HG02840 (cell line): ENCODE measurements at regions not wholly inside any gene's neighbourhood (a gene's known extent, or its start where the extent isn't known, plus 50 kb on each side); places are given as distances from the start of the nearest gene placed in this dataset.
"Not testable (repeated sequence)": the region's sequence is repeated elsewhere in the genome, so short reads cannot be mapped to it uniquely, and the experiment has no call there.

Source experiments
- ATAC-seq: cut with Tn5 transposase; IDR thresholded peaks from one replicate; pipeline ENCODE4 v1.9.1; 2021; ENCODE audit warnings: mild to moderate bottlenecking, moderate library complexity, moderate number of reproducible peaks; ENCODE audit not compliant: unreplicated experiment, low FRiP score

DNA sequence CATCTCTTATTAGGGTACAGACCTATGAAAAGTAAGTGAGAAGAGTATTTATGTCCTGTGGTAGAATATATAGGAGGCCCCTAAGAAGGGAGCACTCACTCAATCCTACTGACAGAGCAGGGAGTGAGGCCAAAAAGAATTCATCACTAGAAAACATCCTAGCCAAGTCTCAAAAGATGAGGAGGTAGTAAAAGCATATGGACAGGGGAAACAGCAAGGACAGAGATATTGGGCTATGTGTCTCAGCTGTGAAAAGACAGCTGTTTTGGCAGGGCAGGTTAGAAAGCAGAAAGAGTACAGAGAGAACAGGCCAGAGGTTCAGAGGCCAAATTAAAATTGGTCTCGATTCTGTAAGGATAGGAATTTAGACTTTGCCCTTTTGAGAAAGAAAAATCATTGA, 548.3 kb upstream of the ANKRD30A start:
- no peak for ATAC-seq

DNA sequence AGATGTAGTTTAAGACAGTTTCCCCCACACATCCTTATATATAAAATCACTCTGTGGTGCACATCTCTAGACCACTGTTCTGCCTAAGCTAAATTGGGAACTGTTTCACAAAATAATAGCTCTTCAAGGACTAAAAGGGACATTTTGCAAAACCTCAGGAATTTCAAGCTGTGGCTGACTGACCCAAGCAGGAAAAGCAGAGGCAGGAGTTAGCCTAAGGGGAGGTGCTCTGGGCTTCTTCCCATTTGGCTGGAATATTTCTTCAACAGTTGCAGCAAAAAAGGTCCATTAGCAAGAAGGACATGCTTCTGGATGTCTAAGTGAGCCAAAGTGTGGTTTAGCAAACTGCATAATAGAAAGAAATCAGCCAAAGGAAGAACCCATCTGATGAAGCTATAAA, 551.2 kb upstream of the ANKRD30A start:
- no peak for ATAC-seq

DNA sequence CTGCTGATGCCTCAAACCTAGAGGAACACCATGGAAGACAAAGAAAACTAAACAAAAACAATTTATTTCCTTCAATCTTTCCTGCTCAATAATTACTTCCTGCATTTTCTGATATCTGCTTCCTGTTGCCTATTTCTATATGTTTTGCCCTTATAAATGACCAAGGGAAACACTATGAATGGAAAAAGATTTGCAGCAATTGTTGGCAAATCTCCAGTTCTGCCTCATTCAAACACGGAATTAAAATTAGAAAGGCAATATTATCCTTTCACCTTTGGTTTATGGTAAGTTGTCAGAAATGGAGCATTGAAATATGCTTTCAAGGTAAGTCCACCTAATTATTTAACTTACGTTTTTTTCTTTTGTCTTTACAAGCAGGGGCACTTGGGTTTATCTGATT, 552.2 kb upstream of the ANKRD30A start:
- no peak for ATAC-seq

DNA sequence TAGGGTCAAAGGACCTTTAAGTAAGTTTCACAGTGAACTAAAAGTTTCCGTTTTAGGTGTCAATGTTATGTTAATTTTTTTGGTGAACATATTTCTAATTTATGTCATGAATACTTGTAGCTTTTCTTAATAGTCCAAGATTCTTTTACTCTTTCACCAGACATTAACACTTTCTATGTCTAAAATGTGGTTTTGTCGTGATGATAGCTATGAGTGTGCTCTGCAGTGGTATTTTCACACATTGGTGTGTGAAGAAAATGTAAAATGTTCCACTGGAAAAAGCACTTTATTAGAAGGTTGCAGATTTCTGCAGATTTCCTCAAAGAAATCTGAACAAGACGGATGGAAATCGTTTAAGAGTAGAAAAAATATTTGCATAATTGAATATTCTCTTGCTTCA, 561.0 kb upstream of the ANKRD30A start:
- no peak for ATAC-seq

DNA sequence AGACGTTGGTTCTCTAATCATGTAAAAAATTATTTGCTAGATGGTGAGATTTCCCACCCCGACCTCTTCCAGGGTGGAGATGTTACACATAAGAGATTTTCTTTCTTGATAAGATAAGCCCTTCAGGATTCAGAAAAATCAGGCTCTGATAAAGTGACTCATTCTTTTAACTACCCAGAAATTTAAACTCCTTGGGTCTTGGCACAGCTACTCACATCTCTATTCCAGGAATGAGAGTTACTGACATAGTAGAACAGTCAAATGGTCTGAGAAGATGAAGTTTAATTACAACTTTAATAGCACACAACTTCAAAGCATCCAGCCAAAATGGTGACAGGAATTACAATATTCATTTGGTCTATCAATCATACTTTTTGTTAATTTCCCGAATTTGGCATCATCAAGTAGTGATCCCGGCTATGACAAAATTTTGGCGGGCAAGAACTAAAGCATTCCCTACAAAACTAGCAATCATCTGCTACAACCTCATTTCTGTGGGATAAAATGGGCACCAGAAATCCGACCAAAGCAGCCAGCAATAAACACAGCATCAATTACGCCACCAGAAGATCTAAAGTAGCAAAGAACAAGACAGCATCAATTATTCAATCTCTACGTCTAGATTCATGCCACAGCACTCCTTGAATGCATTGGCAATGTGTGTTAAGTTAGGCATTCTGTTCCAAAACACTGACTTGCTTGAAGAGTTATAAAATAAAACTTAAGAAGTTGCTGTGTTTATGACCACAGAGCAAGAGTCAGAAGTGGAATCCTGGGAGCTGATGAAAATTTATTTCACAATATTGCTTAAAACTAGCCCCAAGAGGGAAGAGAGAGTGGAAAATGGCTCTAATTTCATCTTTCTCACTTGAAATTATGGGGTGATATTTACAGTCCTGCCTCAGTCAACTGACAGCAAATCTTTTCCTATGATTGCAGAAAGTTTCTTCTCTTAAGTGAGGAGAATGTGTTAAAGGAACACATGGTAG, 565.7 kb upstream of the ANKRD30A start:
- no peak for ATAC-seq

DNA sequence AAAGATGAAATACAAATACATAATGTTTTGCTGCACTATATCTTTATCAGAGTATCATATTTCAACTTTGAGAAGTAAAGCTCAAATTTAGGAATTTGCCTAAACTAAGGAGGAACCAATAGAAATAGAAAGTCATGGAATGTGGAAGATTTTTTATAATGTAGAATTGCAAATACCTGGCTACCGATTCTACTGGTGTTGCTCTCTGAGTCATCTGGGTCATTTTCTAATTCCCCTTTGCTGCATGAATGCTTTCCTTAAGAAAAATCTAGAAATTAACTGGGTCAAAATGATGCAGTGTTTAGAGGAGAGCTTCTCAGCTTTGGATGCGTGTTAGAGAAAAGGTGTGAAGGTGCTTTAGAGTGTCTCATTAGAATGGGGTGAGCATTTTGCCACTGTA, 568.9 kb upstream of the ANKRD30A start:
- no peak for ATAC-seq

DNA sequence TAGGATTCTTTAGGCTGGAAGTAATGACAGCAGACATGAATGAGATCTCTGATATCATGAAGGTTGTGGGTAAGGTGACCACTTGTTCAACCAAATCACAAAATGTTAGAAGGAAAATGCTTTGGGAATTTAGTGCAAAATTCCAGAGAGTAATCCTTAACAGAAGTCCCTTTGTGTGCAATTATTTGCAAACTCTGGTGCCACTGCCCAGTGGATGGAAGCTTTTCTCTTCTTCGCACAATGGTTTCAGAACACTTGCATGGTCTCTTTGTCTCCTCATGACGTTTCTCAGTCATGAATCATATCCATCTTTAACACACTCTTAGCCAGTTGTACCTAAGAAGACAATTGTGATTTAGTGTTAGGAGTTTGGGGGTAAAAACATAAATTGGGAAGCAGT, 570.4 kb upstream of the ANKRD30A start:
- no peak for ATAC-seq

DNA sequence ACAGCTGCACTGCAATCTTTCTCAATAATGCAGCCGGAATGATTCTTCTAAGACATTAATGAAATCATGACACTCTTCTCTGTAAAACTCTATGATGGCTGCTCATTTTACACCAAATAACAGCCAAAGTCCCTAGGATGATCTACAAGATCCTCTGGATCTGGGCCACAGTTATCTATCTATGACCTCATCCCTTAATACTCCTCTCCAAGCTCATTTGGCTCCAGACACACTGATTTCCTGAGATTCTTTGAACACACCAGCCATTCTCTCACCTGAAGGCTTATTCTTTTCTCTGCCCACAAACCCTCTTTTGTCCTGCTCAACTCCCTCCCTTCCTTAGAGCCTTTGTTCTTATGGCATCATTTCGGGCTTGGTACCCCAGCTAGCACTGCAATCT, 577.4 kb upstream of the ANKRD30A start:
- no peak for ATAC-seq

DNA sequence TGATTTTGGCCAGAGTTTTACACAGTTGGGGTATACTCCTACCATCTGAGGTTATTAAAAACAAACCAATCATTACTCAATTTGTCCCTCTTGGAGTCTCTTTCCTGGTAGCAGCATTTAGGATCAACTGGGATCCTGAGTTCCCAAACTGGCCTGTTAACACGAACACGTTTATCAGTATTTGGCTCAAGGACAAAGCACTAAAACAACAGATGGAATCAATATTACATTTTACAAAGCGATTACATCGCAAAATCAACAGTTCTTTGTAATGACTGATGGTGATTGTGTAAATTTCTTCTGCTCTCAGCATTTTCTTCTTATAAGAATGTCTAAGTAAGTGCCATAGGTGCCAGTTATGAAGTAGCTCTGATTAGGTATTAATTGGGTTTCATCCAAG, 582.9 kb upstream of the ANKRD30A start:
- no peak for ATAC-seq

DNA sequence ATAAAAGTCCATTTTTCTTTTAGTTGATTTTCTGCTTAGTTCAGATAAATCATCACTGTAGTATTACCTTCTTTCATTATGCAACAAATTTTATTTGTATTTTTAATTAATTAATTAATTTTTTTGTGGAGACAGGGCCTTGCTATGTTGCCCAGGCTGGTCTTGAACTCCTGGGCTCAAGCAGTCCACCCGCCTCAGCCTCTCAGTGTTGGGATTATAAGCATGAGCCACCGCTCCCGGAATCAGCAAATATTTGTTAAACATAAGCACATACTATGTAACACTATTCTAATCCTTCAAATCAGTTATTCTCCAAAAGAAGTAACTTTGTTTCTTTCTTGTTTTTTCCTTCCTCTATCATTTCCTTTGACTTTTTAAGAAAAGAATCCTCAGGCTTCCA, 584.8 kb upstream of the ANKRD30A start:
- no peak for ATAC-seq

DNA sequence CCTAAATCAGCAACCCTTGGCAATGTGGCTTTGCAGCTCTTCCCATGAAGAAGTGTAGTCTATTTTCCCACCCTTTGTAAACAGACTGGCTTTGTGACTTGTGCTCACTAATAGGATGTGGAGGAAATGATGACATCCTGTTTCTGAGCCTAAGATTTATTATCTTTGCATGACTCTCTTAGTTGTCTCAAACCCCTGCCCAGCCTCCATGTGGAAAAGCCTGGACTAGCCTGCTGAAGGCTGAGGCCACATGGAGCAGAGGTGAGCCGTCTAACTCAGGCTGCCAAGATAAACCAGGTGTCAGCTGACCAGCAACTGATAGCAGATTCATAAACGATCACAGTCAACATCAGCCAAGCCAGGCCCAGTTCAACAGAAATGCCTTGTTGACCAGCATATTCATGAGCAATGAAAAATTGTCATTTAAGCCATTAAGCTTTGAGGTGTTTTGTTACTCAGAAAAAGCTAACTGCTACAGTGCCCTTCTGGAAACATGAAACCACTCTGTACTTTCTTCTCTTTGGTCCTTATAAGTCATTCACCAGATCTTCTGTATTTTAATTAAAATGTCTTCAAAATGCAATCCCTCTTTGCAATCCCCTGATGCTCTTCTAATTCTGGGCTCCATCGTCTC, 586.3 kb upstream of the ANKRD30A start:
- ATAC-seq, result no peak

DNA sequence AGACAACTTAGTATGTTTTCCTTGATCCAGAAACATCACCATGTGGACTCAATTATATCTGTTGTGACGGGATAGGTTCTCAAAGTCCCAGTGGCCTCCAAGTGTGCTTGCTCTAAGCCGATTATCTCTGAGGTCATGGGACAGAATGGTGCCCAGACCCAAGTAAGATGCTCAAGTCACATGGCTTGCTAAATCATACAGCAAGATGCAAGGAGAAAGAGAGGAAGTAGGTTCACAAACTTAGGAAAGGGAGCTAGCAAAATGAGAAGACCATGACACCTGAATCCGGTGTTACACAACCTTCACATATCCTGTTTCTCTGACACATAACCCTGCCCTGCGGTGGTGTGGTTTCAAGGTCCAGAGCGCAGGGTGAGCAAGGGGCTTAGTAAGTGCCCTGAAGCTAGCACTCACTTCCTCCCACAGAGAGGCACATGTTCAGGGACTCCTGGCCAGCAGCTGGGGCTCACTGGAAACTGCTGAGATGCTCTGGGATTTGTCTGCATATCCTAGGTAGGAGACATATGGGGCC, 590.9 kb upstream of the ANKRD30A start:
- no peak for ATAC-seq

DNA sequence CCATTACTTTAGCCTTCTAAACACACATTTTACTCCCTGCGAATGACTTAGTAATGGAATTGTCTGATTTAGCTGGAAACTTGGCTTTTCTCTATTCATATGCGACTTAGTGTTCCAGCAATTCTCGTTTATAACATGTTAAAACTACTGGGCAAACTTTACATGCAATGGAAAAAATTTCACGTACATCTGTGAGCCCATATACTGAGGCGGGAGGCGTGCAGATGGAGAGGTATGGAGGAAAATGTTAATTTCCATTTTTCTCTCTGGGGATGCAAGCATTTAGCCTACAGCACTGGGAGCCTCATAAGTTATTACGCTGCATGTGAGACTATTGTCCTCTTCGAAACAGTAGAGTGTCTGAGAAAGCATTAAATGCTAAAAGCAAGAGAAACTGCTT, 591.5 kb upstream of the ANKRD30A start:
- ATAC-seq, result no peak

DNA sequence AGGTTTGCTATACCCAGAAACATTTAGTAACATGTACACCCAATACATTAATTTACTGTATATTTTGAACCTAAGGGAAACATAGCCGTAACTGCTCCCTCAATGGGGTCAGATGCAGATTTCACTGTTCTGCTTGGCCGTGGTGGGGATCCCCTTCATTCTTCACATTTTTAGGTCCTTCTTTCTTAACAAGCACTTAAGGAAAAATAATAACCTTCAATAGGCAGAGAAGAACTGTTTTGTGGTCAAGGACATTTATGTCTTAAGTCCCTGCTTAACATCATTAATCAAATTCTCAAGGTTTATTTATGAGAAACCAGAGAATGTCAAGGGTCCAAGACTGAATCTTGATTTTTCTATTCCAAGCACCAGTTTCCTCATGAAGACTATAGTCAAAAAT, 592.1 kb upstream of the ANKRD30A start:
- no peak for ATAC-seq

DNA sequence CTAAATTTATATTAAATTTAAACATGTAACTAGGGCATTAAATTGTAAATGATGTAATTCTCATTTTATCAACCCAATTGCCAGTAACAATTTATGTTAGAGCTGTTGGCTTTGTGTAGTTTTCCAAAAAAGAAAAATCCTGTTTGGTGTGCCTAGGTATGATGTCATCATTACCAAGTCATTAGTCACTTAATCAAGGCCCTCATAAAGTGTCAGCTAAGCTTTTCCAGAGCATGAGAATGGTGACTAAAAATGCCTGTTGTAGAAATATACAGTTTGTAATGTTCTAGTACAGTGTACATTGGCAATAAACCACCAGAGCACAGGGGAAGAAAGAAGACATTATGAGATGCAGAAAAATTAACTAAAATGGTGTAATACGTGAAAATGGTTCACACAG, 593.8 kb upstream of the ANKRD30A start:
- ATAC-seq, result no peak

DNA sequence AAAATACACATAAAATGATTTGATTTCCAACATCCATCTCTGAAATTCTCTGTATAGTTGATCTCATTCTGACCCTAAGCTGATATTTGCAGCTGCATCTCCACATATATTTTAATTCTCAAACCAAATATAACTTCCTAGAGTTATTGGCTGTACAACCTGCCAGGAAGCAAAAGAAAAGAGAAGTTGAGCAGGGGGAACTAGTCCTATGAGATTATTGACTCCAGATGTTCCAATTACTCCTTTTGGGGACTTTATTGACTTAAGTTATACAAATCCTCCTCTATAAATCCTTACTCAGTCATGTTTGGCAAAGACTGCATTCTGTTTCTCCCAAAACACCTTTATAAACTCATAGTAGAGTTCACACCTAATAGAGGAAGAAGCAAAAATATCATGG, 599.4 kb upstream of the ANKRD30A start:
- no peak for ATAC-seq

DNA sequence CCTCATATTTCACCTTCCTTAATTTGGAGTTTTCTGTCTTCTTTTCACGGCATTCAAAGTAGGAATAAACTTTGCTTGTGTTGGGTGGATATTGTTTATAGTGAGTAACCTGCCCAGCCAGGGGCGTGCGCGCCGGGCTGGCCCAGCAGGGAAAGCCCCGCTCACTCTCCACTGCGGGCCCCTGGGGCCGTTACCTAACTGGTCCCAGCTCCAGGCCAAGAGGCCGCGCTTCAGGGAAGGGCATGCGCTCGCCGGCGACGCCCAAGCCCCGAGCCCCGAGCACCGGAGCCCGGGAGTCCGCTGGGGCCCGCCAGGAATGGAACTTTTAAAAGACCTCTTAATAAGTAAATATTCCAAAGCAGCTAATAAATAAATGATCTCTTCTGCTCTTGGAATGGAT, 601.3 kb upstream of the ANKRD30A start:
- not testable (repeated sequence) for ATAC-seq

DNA sequence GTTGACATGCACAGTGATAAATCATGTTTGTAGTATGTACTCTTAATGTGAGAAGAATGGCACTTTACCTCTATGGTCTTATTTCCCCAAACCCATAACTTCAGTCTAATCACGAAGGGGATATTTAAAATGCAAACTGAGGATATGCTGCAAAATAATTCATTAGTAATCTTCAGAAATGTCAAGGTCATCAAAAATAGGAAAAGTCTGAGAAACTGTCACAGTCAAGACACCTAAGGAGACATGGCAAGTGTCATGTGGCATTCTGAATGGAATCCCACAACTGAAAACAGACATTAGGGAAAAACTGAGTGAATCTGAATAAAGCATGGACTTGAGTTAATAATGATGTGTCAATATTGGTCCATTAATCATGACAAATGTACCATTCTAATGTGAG, 605.5 kb upstream of the ANKRD30A start:
- no peak for ATAC-seq

DNA sequence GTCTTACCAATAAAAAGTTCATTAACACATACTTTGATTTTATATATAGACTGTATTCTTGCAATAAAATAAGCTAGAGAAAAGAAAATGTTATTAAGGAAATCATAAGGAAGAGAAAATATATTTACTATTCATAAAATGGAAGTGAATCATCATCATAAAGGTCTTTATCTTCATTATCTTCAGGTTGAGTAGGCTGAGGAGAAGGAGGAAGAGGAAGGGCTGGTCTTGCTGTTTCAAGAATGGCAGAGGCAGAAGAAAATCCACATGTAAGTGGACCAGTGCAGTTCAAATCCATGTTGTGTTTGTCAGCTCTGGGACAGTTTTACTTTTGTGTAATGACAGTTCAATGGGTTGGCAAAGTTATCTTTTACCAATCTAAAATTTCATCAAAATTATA, 609.1 kb upstream of the ANKRD30A start:
- ATAC-seq, result no peak

DNA sequence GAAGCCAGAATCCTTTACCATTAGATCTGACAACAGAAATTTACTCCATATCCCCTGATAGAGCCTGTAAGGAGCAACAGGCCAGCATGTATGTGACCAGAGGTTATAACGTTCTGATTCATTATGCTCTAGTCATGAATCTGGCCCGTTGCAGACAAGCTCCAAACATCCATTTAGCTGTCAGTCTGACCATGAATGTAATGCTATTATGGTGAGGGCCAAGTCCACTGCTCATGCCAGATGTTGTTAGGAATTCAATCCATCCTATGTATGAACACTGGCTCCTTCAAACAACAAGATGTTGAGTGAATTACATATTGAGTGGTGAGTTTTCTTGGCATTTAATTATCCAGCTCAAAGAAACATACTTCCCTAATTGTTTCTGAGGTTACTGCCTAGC, 610.1 kb upstream of the ANKRD30A start:
- no peak for ATAC-seq

DNA sequence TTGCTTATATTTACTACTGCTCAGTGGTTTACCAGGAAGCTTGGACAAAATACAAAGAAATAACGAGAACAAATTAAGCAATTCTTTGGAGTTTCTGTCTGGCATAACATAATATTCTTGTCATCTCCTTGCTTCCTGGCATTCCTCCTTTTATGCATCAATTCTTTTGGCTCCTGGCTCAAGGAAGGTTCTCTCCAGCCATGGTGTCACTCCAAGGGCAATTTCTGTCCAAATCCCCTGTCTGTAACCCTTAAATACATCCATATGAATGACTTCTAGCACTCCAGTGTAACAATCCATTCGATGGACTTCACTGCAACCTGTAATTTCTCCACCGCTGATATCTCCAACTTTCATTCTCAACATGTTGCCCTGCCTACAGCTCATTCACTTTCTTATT, 617.7 kb upstream of the ANKRD30A start:
- ATAC-seq, result no peak
